CD4-positive, alpha-beta memory T cell (primary cell): ENCODE measurements at regions not wholly inside any gene's neighbourhood (a gene's known extent, or its start where the extent isn't known, plus 50 kb on each side); places are given as distances from the start of the nearest gene placed in this dataset.
"Not testable (repeated sequence)": the region's sequence is repeated elsewhere in the genome, so short reads cannot be mapped to it uniquely, and the experiment has no call there.

Source experiments
- CTCF ChIA-PET: fragments of 350-600 bp; sonication (Branson Sonifier 250); formaldehyde crosslinking; loops from one replicate; lab custom pipeline; 2021; ENCODE audit warnings: inconsistent platforms; ENCODE audit not compliant: partially characterized antibody; lab: Charles Lee
- POLR2A ChIA-PET: fragments of 350-600 bp; sonication (Branson Sonifier 250); formaldehyde crosslinking; loops from one replicate; lab custom pipeline; 2021; ENCODE audit not compliant: partially characterized antibody; lab: Charles Lee
- DNase-seq, 5 donors: peaks; one replicate each; pipeline versions ENCODE4 v3.0.0 to v3.0.0-alpha.2; 2020 to 2022; ENCODE audit warnings: mixed read lengths in 1 of 5
- H3K27ac ChIP-seq: one replicate; pipeline ENCODE4 v1.7.0; 2013; ENCODE audit warnings: low read depth, low read length
- H3K27me3 ChIP-seq: 2 replicates; pipeline ENCODE4 v1.7.0; 2013; ENCODE audit warnings: mild to moderate bottlenecking, low read length, moderate library complexity; ENCODE audit not compliant: insufficient read depth
- H3K36me3 ChIP-seq: 2 replicates; pipeline ENCODE4 v1.7.0; 2013; ENCODE audit warnings: mild to moderate bottlenecking, low read length, moderate library complexity; ENCODE audit not compliant: insufficient read depth
- H3K4me1 ChIP-seq: 2 replicates; pipeline ENCODE4 v1.7.0; 2013; ENCODE audit warnings: mild to moderate bottlenecking, low read length, moderate library complexity; ENCODE audit not compliant: insufficient read depth
- H3K4me3 ChIP-seq, 2 donors: one replicate each; pipeline ENCODE4 v1.7.0; 2013; ENCODE audit warnings: low read length in 2 of 2, mild to moderate bottlenecking in 1 of 2
- H3K9me3 ChIP-seq, 2 donors: one replicate each; pipeline ENCODE4 v1.7.0; 2013; ENCODE audit warnings: low read length in 2 of 2, control low read depth in 1 of 2; ENCODE audit not compliant: control insufficient read depth in 1 of 2
- H3K27ac Mint-ChIP-seq, 7 donors: one replicate each; pipeline ENCODE4 v1.8.0; 2020 to 2021; ENCODE audit warnings: mixed read lengths in 7 of 7, mild to moderate bottlenecking in 6 of 7, inconsistent platforms in 3 of 7, moderate library complexity in 3 of 7
- H3K27me3 Mint-ChIP-seq, 2 donors: one replicate each; pipeline ENCODE4 v1.8.0; 2020 to 2021; ENCODE audit warnings: mixed read lengths in 2 of 2
- H3K36me3 Mint-ChIP-seq, 2 donors: one replicate each; pipeline ENCODE4 v1.8.0; 2020 to 2021; ENCODE audit warnings: mixed read lengths in 2 of 2, inconsistent platforms in 1 of 2, mild to moderate bottlenecking in 1 of 2
- H3K4me1 Mint-ChIP-seq, 4 donors: one replicate each; pipeline ENCODE4 v1.8.0; 2020 to 2021; ENCODE audit warnings: mixed read lengths in 4 of 4, mild to moderate bottlenecking in 1 of 4
- H3K4me3 Mint-ChIP-seq, 8 donors: one replicate each; pipeline ENCODE4 v1.8.0; 2020 to 2021; ENCODE audit warnings: mixed read lengths in 8 of 8, mild to moderate bottlenecking in 7 of 8, moderate library complexity in 6 of 8, inconsistent platforms in 3 of 8
- H3K9me3 Mint-ChIP-seq, 8 donors: one replicate each; pipeline ENCODE4 v1.8.0; 2020 to 2021; ENCODE audit warnings: mixed read lengths in 8 of 8, mild to moderate bottlenecking in 5 of 8, inconsistent platforms in 3 of 8, moderate library complexity in 1 of 8
- intact Hi-C: fragments of 100-400 bp; cut with micrococcal nuclease; formaldehyde crosslinking; loops from one replicate; pipeline ENCODE4 v1.15.1; 2023

- no peak for DNase-seq
- no peaks in the 10 kb centered on the region for H3K4me1 Mint-ChIP-seq
- peaks cover 0 to 3% of the 10 kb centered on the region in 2 donors for H3K27me3 Mint-ChIP-seq
- no peaks in the 10 kb centered on the region for H3K9me3 Mint-ChIP-seq
- ChIA-PET CTCF (no interaction called here), POLR2A (no interaction called here)
- intact Hi-C loops = loop anchor here (5.0 kb wide), 1 partner anchor 428 kb away; the partner anchor contains the start of gene ARL4A
- H3K4me3 Mint-ChIP-seq = no peak overlapping the region
- no peaks in the 10 kb centered on the region for H3K27me3 ChIP-seq
- no peak overlapping the region for H3K4me3 ChIP-seq
- no peaks in the 10 kb centered on the region for H3K36me3 Mint-ChIP-seq
- no peaks in the 10 kb centered on the region for H3K4me1 ChIP-seq
- no peaks in the 10 kb centered on the region for H3K36me3 ChIP-seq
- no peaks in the 10 kb centered on the region for H3K9me3 ChIP-seq
- H3K27ac ChIP-seq = no peak overlapping the region
- no peak overlapping the region for H3K27ac Mint-ChIP-seq
Observed at GRCh38 chr7:13115157-13115772, 427.8 kb downstream of the ARL4A start.

DNA sequence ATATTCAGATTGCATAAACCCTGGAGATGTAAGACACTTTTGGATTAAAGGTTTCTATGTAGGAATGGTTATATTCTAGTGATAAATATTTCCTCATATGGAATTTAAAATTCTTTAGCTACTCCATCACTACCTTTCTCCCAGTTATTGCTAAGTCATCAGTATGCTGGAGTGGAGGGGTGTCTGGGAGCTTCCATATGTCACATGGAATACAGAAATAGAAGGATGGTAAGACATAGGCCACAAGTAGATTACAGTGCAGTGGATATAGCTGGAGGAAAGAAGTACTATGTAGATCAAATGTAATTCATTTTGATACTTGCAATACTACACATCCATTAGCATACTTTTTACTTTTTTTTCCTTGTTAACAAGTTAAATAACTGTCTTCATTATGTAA is 428.4 kb downstream of the ARL4A start:
- POLR2A ChIA-PET = no interaction called here
- Histone ChIP-seq H3K27me3 (no peaks in the 10 kb centered on the region), H3K4me3 (no peak overlapping the region), H3K4me1 (no peaks in the 10 kb centered on the region), H3K36me3 (no peaks in the 10 kb centered on the region), H3K27ac (no peak overlapping the region), H3K9me3 (no peaks in the 10 kb centered on the region)
- intact Hi-C loops = loop anchor here (5.0 kb wide), 1 partner anchor 429 kb away; the partner anchor contains the start of gene ARL4A
- H3K27me3 Mint-ChIP-seq = peaks cover 0 to 3% of the 10 kb centered on the region in 2 donors
- no peak overlapping the region for H3K4me3 Mint-ChIP-seq
- DNase-seq = no peak
- no peak overlapping the region for H3K27ac Mint-ChIP-seq
- H3K36me3 Mint-ChIP-seq = no peaks in the 10 kb centered on the region
- H3K9me3 Mint-ChIP-seq = no peaks in the 10 kb centered on the region
- H3K4me1 Mint-ChIP-seq = no peaks in the 10 kb centered on the region
- CTCF ChIA-PET = no interaction called here

GRCh38 chr7:13117103-13117502 is 429.7 kb downstream of the ARL4A start:
- H3K9me3 ChIP-seq = no peaks in the 10 kb centered on the region
- no peaks in the 10 kb centered on the region for H3K36me3 Mint-ChIP-seq
- no peak overlapping the region for H3K4me3 ChIP-seq
- ChIA-PET CTCF (interaction anchor here (0.9 kb wide), 1 partner anchor 433 kb away, joined by 3 read pairs; no protein-coding TSS in a partner anchor), POLR2A (no interaction called here)
- no peak overlapping the region for H3K27ac Mint-ChIP-seq
- DNase-seq = no peak
- H3K27ac ChIP-seq = no peak overlapping the region
- H3K27me3 ChIP-seq = no peaks in the 10 kb centered on the region
- H3K4me3 Mint-ChIP-seq = no peak overlapping the region
- no peaks in the 10 kb centered on the region for H3K36me3 ChIP-seq
- intact Hi-C loops = loop anchor here (5.0 kb wide), 1 partner anchor 430 kb away; the partner anchor contains the start of gene ARL4A
- peaks cover 0 to 3% of the 10 kb centered on the region in 2 donors for H3K27me3 Mint-ChIP-seq
- H3K9me3 Mint-ChIP-seq = peaks cover 0 to 6% (median under 1%) of the 10 kb centered on the region in 8 donors
- H3K4me1 ChIP-seq = no peaks in the 10 kb centered on the region
- H3K4me1 Mint-ChIP-seq = no peaks in the 10 kb centered on the region

DNA sequence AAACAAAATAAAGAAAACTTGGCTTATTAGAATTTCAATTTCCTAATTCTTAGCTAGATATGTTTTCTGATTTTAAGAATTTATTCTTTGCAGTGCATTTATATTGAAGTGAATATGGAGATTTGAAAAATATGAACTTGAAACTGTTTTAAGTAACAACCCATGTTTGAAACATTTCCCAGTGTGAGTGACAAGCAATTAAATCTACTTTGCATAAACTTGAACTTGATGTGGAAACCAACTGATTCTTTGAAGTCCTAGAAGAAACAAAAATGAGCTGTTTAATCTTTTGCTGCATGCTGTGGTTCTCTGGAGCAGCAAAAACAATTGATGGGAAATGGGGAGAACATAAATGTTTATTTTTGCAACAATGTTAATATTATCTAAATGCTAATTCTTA is 430.2 kb downstream of the ARL4A start:
- Mint-ChIP-seq H3K4me1 (no peaks in the 10 kb centered on the region), H3K9me3 (peaks cover 0 to 7% (median under 1%) of the 10 kb centered on the region in 8 donors), H3K27ac (no peak overlapping the region), H3K4me3 (no peak overlapping the region), H3K27me3 (peaks cover 0 to 3% of the 10 kb centered on the region in 2 donors), H3K36me3 (no peaks in the 10 kb centered on the region)
- no peaks in the 10 kb centered on the region for H3K36me3 ChIP-seq
- no peak for DNase-seq
- ChIA-PET CTCF (interaction anchor here (0.9 kb wide), 1 partner anchor 433 kb away, joined by 3 read pairs; no protein-coding TSS in a partner anchor), POLR2A (no interaction called here)
- no peaks in the 10 kb centered on the region for H3K9me3 ChIP-seq
- intact Hi-C loops = loop anchor here (5.0 kb wide), 1 partner anchor 430 kb away; the partner anchor contains the start of gene ARL4A
- no peaks in the 10 kb centered on the region for H3K27me3 ChIP-seq
- no peaks in the 10 kb centered on the region for H3K4me1 ChIP-seq
- H3K27ac ChIP-seq = no peak overlapping the region
- no peak overlapping the region for H3K4me3 ChIP-seq

GRCh38 chr7:13124629-13125028 is 437.2 kb downstream of the ARL4A start:
- DNase-seq, H3K4me3 ChIP-seq, H3K27me3 ChIP-seq, H3K27ac ChIP-seq, H3K27ac Mint-ChIP-seq, intact Hi-C loops, H3K4me1 Mint-ChIP-seq, H3K9me3 ChIP-seq, H3K36me3 ChIP-seq, CTCF ChIA-PET, H3K4me3 Mint-ChIP-seq, H3K36me3 Mint-ChIP-seq, POLR2A ChIA-PET, H3K4me1 ChIP-seq: not testable (repeated sequence)
- H3K27me3 Mint-ChIP-seq = peaks cover 8 to 11% of the 10 kb centered on the region in 2 donors
- peaks cover 1 to 19% (median 4%) of the 10 kb centered on the region in 8 donors for H3K9me3 Mint-ChIP-seq

DNA sequence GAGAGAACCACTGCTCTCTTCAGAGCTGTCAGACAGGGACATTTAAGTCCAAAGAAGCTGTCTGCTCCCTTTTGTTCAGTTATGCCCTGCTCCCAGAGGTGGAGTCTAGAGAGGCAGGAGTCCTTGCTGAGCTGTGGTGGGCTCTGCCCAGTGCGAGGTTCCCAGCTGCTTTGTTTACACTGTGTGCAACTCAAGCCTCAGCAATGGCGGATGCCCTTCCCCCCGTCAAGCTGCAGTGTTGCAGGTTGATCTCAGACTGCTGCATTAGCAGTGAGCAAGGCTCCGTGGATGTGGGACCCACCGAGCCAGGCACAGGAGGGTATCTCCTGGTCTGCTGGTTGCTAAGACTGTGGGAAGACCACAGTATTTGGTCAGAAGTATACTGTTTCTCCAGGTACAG is 438.9 kb downstream of the ARL4A start:
- H3K9me3 Mint-ChIP-seq = peaks cover 1 to 19% (median 4%) of the 10 kb centered on the region in 8 donors
- POLR2A ChIA-PET = no interaction called here
- no peak overlapping the region for H3K27ac Mint-ChIP-seq
- no peaks in the 10 kb centered on the region for H3K4me1 Mint-ChIP-seq
- DNase-seq = no peak
- H3K36me3 Mint-ChIP-seq = no peaks in the 10 kb centered on the region
- Histone ChIP-seq H3K27me3 (no peaks in the 10 kb centered on the region), H3K4me3 (no peak overlapping the region), H3K36me3 (no peaks in the 10 kb centered on the region), H3K27ac (no peak overlapping the region), H3K4me1 (no peaks in the 10 kb centered on the region), H3K9me3 (no peaks in the 10 kb centered on the region)
- intact Hi-C loops = no loop called here
- H3K27me3 Mint-ChIP-seq = peaks cover 11 to 15% of the 10 kb centered on the region in 2 donors
- CTCF ChIA-PET = interaction anchor here (1.5 kb wide), 1 partner anchor 382 kb away, joined by 6 read pairs; no protein-coding TSS in a partner anchor
- H3K4me3 Mint-ChIP-seq = no peak overlapping the region

GRCh38 chr7:13130321-13130720 is 442.9 kb downstream of the ARL4A start:
- no peak overlapping the region for H3K4me3 Mint-ChIP-seq
- no peak overlapping the region for H3K4me3 ChIP-seq
- H3K36me3 ChIP-seq = no peaks in the 10 kb centered on the region
- POLR2A ChIA-PET = no interaction called here
- no peak overlapping the region for H3K27ac ChIP-seq
- peaks cover 9 to 13% of the 10 kb centered on the region in 2 donors for H3K27me3 Mint-ChIP-seq
- CTCF ChIA-PET = interaction anchor here (0.7 kb wide), 1 partner anchor 444 kb away, joined by 4 read pairs; no protein-coding TSS in a partner anchor
- no peaks in the 10 kb centered on the region for H3K4me1 ChIP-seq
- no peaks in the 10 kb centered on the region for H3K4me1 Mint-ChIP-seq
- DNase-seq = no peak
- no peaks in the 10 kb centered on the region for H3K9me3 ChIP-seq
- no peaks in the 10 kb centered on the region for H3K27me3 ChIP-seq
- H3K27ac Mint-ChIP-seq = no peak overlapping the region
- no peaks in the 10 kb centered on the region for H3K36me3 Mint-ChIP-seq
- intact Hi-C loops = no loop called here
- H3K9me3 Mint-ChIP-seq = peaks cover 0 to 3% (median under 1%) of the 10 kb centered on the region in 8 donors
